GM23338 (cell line): ENCODE measurements at regions not wholly inside any gene's neighbourhood (a gene's known extent, or its start where the extent isn't known, plus 50 kb on each side); places are given as distances from the start of the nearest gene placed in this dataset.

Source experiments
- ATAC-seq: fragments of 200-7000 bp; cut with Tn5 transposase; 3 replicates; pipeline ENCODE4 v1.9.1; 2020
- DNase-seq: peaks from one replicate; pipeline ENCODE4 v3.0.0-alpha.2; 2015; ENCODE audit warnings: low spot score
- H2AFZ ChIP-seq: fragments of 200-600 bp; sonication (generic); 2 replicates; pipeline ENCODE4 v1.8.0; 2016; ENCODE audit warnings: antibody characterized with exemption, mild to moderate bottlenecking, moderate library complexity
- H3F3A ChIP-seq: fragments of 200-600 bp; sonication (generic); replicated peaks from 2 replicates; pipeline ENCODE4 v1.8.0; 2017; ENCODE audit warnings: antibody characterized with exemption, mixed run types, low read depth
- H3K27ac ChIP-seq: fragments of 200-600 bp; sonication (generic); 2 replicates; pipeline ENCODE4 v1.6.1; 2016; ENCODE audit warnings: low read depth
- H3K27me3 ChIP-seq: fragments of 200-600 bp; sonication (generic); 2 replicates; pipeline ENCODE4 v1.8.0; 2016; ENCODE audit warnings: mild to moderate bottlenecking, mixed run types, moderate library complexity; ENCODE audit not compliant: insufficient read depth
- H3K36me3 ChIP-seq: fragments of 200-600 bp; sonication (generic); 2 replicates; pipeline ENCODE4 v1.8.0; 2016; ENCODE audit warnings: mild to moderate bottlenecking; ENCODE audit not compliant: insufficient read depth
- H3K4me1 ChIP-seq: fragments of 200-600 bp; sonication (generic); 2 replicates; pipeline ENCODE4 v1.8.0; 2016; ENCODE audit warnings: mild to moderate bottlenecking, moderate library complexity; ENCODE audit not compliant: insufficient read depth
- H3K4me2 ChIP-seq: fragments of 200-600 bp; sonication (generic); 2 replicates; pipeline ENCODE4 v1.7.1; 2017; ENCODE audit warnings: mixed run types
- H3K4me3 ChIP-seq: fragments of 200-600 bp; sonication (generic); 2 replicates; pipeline ENCODE4 v1.6.1; 2016; ENCODE audit warnings: mixed run types
- H3K79me2 ChIP-seq: fragments of 200-600 bp; sonication (generic); replicated peaks from 2 replicates; pipeline ENCODE4 v1.8.0; 2017; ENCODE audit warnings: mild to moderate bottlenecking; ENCODE audit not compliant: insufficient read depth
- H3K9me2 ChIP-seq: fragments of 200-600 bp; sonication (generic); 2 replicates; pipeline ENCODE4 v1.8.0; 2017; ENCODE audit not compliant: insufficient read depth
- H4K20me1 ChIP-seq: fragments of 200-600 bp; sonication (generic); replicated peaks from 2 replicates; pipeline ENCODE4 v1.8.0; 2017; ENCODE audit warnings: mild to moderate bottlenecking; ENCODE audit not compliant: insufficient read depth
- H3K27ac Mint-ChIP-seq: 2 replicates; pipeline ENCODE4 v1.8.0; 2020; ENCODE audit warnings: inconsistent platforms, mild to moderate bottlenecking, moderate library complexity, mixed read lengths
- H3K27me3 Mint-ChIP-seq: 3 replicates; pipeline ENCODE4 v1.8.0; 2022; ENCODE audit warnings: low read depth, mild to moderate bottlenecking, moderate library complexity, mixed read lengths, inconsistent platforms; ENCODE audit not compliant: insufficient read depth, poor library complexity
- H3K36me3 Mint-ChIP-seq: 3 replicates; pipeline ENCODE4 v1.8.0; 2021; ENCODE audit warnings: low read depth, mild to moderate bottlenecking, inconsistent platforms, moderate library complexity, mixed read lengths
- H3K4me1 Mint-ChIP-seq: 3 replicates; pipeline ENCODE4 v1.8.0; 2020; ENCODE audit warnings: mild to moderate bottlenecking, inconsistent platforms, mixed read lengths
- H3K4me3 Mint-ChIP-seq: 3 replicates; pipeline ENCODE4 v1.8.0; 2021; ENCODE audit warnings: moderate library complexity, mild to moderate bottlenecking, inconsistent platforms, mixed read lengths
- H3K9me3 Mint-ChIP-seq: 3 replicates; pipeline ENCODE4 v1.8.0; 2020; ENCODE audit warnings: moderate library complexity, mild to moderate bottlenecking, inconsistent platforms, mixed read lengths
- CREB1 ChIP-seq: fragments of 250-450 bp; sonication (Bioruptor Pico); IDR thresholded peaks from 2 replicates; pipeline ENCODE4 v1.5.0; 2020; ENCODE audit warnings: low read depth, mild to moderate bottlenecking, moderate library complexity
- ETS1 ChIP-seq: IDR thresholded peaks from 2 replicates; pipeline ENCODE4 v1.6.1; 2016; ENCODE audit warnings: antibody characterized with exemption
- EZH2 ChIP-seq: fragments of 200-600 bp; sonication (generic); IDR thresholded peaks from one replicate; pipeline ENCODE4 v1.8.0; 2017; ENCODE audit warnings: antibody characterized with exemption, mild to moderate bottlenecking, low read depth; ENCODE audit not compliant: unreplicated experiment
- EZH2phosphoT487 ChIP-seq: fragments of 200-600 bp; sonication (generic); IDR thresholded peaks from one replicate; pipeline ENCODE4 v1.8.1; 2018; ENCODE audit warnings: antibody characterized with exemption; ENCODE audit not compliant: unreplicated experiment
- JUNB ChIP-seq: IDR thresholded peaks from one replicate; pipeline ENCODE4 v1.6.1; 2016; ENCODE audit warnings: antibody characterized with exemption; ENCODE audit not compliant: unreplicated experiment
- NANOG ChIP-seq: IDR thresholded peaks from 2 replicates; pipeline ENCODE4 v1.6.1; 2016; ENCODE audit warnings: antibody characterized with exemption, borderline replicate concordance
- POLR2AphosphoS5 ChIP-seq: IDR thresholded peaks from 2 replicates; pipeline ENCODE4 v1.6.1; 2016; ENCODE audit warnings: antibody characterized with exemption, low read depth
- STAT1 ChIP-seq: IDR thresholded peaks from one replicate; pipeline ENCODE4 v1.6.1; 2016; ENCODE audit warnings: antibody characterized with exemption; ENCODE audit not compliant: unreplicated experiment
- ZNF114 ChIP-seq: fragments of 250-450 bp; sonication (Bioruptor Pico); IDR thresholded peaks from 2 replicates; pipeline ENCODE4 v1.5.0; 2020; ENCODE audit warnings: mild to moderate bottlenecking, moderate library complexity
- ZNF331 ChIP-seq: fragments of 250-450 bp; sonication (Bioruptor Pico); IDR thresholded peaks from 2 replicates; pipeline ENCODE4 v1.5.0; 2020; ENCODE audit warnings: low read depth, mild to moderate bottlenecking, moderate library complexity
- TF ChIP-seq, protein P1 (sequence below): fragments of 250-450 bp; sonication (Bioruptor Pico); IDR thresholded peaks from 2 replicates; pipeline ENCODE4 v1.5.0; 2020; ENCODE audit warnings: mild to moderate bottlenecking, moderate library complexity
- TF ChIP-seq, protein P2 (sequence below), 2 experiments: fragments of 200-600 bp in 1 of 2; sonication (generic) in 1 of 2; conservative IDR thresholded peaks; 2 replicates each; pipeline versions ENCODE4 v1.5.1 to v1.6.1; 2016 to 2017; ENCODE audit warnings: antibody characterized with exemption in 2 of 2, low read depth in 2 of 2, mild to moderate bottlenecking in 2 of 2, moderate library complexity in 1 of 2
- TF ChIP-seq, protein P3 (sequence below): IDR thresholded peaks from one replicate; pipeline ENCODE4 v1.6.1; 2018; ENCODE audit warnings: antibody characterized with exemption; ENCODE audit not compliant: unreplicated experiment

DNA sequence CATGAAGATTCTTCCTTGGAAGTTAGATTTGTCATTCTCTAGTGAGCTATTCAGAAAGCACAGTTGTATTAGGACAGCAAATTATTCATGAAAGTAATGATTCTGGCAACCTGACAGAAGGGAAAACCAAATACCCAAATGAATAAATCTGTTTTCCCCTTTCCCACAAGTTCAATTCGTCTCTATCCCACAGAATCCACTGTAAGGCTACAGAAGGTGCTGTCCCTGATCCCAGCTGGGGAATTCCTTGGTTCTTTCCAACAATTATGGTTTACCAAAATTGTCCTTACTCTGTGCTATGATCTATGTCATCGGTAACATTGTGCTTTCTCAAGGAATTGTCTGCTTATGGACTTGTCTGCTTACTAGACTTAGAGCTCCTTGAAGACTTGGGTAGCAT is 104.2 kb downstream of the FASLG start:
- TF ChIP-seq ZNF114 (CRISPR knock-in tag) (no peak), ETS1 (no peak), POLR2AphosphoS5 (no peak), NANOG (no peak), EZH2phosphoT487 (no peak), STAT1 (no peak), ZNF331 (no peak), EZH2 (no peak), CREB1 (CRISPR knock-in tag) (no peak), JUNB (no peak)
- TF ChIP-seq, protein P1, sequence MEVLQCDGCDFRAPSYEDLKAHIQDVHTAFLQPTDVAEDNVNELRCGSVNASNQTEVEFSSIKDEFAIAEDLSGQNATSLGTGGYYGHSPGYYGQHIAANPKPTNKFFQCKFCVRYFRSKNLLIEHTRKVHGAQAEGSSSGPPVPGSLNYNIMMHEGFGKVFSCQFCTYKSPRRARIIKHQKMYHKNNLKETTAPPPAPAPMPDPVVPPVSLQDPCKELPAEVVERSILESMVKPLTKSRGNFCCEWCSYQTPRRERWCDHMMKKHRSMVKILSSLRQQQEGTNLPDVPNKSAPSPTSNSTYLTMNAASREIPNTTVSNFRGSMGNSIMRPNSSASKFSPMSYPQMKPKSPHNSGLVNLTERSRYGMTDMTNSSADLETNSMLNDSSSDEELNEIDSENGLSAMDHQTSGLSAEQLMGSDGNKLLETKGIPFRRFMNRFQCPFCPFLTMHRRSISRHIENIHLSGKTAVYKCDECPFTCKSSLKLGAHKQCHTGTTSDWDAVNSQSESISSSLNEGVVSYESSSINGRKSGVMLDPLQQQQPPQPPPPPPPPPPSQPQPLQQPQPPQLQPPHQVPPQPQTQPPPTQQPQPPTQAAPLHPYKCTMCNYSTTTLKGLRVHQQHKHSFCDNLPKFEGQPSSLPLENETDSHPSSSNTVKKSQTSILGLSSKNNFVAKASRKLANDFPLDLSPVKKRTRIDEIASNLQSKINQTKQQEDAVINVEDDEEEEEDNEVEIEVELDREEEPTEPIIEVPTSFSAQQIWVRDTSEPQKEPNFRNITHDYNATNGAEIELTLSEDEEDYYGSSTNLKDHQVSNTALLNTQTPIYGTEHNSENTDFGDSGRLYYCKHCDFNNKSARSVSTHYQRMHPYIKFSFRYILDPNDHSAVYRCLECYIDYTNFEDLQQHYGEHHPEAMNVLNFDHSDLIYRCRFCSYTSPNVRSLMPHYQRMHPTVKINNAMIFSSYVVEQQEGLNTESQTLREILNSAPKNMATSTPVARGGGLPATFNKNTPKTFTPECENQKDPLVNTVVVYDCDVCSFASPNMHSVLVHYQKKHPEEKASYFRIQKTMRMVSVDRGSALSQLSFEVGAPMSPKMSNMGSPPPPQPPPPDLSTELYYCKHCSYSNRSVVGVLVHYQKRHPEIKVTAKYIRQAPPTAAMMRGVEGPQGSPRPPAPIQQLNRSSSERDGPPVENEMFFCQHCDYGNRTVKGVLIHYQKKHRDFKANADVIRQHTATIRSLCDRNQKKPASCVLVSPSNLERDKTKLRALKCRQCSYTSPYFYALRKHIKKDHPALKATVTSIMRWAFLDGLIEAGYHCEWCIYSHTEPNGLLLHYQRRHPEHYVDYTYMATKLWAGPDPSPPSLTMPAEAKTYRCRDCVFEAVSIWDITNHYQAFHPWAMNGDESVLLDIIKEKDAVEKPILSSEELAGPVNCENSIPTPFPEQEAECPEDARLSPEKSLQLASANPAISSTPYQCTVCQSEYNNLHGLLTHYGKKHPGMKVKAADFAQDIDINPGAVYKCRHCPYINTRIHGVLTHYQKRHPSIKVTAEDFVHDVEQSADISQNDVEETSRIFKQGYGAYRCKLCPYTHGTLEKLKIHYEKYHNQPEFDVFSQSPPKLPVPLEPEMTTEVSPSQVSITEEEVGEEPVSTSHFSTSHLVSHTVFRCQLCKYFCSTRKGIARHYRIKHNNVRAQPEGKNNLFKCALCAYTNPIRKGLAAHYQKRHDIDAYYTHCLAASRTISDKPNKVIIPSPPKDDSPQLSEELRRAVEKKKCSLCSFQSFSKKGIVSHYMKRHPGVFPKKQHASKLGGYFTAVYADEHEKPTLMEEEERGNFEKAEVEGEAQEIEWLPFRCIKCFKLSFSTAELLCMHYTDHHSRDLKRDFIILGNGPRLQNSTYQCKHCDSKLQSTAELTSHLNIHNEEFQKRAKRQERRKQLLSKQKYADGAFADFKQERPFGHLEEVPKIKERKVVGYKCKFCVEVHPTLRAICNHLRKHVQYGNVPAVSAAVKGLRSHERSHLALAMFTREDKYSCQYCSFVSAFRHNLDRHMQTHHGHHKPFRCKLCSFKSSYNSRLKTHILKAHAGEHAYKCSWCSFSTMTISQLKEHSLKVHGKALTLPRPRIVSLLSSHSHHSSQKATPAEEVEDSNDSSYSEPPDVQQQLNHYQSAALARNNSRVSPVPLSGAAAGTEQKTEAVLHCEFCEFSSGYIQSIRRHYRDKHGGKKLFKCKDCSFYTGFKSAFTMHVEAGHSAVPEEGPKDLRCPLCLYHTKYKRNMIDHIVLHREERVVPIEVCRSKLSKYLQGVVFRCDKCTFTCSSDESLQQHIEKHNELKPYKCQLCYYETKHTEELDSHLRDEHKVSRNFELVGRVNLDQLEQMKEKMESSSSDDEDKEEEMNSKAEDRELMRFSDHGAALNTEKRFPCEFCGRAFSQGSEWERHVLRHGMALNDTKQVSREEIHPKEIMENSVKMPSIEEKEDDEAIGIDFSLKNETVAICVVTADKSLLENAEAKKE (CRISPR knock-in tag), result no peak
- TF ChIP-seq, protein P2, sequence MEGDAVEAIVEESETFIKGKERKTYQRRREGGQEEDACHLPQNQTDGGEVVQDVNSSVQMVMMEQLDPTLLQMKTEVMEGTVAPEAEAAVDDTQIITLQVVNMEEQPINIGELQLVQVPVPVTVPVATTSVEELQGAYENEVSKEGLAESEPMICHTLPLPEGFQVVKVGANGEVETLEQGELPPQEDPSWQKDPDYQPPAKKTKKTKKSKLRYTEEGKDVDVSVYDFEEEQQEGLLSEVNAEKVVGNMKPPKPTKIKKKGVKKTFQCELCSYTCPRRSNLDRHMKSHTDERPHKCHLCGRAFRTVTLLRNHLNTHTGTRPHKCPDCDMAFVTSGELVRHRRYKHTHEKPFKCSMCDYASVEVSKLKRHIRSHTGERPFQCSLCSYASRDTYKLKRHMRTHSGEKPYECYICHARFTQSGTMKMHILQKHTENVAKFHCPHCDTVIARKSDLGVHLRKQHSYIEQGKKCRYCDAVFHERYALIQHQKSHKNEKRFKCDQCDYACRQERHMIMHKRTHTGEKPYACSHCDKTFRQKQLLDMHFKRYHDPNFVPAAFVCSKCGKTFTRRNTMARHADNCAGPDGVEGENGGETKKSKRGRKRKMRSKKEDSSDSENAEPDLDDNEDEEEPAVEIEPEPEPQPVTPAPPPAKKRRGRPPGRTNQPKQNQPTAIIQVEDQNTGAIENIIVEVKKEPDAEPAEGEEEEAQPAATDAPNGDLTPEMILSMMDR (conservative IDR thresholded peaks at IDR 0.05; ENCODE audit: low read depth in 2 of 2), result no peak
- TF ChIP-seq, protein P3, sequence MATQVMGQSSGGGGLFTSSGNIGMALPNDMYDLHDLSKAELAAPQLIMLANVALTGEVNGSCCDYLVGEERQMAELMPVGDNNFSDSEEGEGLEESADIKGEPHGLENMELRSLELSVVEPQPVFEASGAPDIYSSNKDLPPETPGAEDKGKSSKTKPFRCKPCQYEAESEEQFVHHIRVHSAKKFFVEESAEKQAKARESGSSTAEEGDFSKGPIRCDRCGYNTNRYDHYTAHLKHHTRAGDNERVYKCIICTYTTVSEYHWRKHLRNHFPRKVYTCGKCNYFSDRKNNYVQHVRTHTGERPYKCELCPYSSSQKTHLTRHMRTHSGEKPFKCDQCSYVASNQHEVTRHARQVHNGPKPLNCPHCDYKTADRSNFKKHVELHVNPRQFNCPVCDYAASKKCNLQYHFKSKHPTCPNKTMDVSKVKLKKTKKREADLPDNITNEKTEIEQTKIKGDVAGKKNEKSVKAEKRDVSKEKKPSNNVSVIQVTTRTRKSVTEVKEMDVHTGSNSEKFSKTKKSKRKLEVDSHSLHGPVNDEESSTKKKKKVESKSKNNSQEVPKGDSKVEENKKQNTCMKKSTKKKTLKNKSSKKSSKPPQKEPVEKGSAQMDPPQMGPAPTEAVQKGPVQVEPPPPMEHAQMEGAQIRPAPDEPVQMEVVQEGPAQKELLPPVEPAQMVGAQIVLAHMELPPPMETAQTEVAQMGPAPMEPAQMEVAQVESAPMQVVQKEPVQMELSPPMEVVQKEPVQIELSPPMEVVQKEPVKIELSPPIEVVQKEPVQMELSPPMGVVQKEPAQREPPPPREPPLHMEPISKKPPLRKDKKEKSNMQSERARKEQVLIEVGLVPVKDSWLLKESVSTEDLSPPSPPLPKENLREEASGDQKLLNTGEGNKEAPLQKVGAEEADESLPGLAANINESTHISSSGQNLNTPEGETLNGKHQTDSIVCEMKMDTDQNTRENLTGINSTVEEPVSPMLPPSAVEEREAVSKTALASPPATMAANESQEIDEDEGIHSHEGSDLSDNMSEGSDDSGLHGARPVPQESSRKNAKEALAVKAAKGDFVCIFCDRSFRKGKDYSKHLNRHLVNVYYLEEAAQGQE, result no peak
- Histone ChIP-seq H3K36me3 (no peaks in the 10 kb centered on the region), H3K4me1 (no peaks in the 10 kb centered on the region), H4K20me1 (no peaks in the 10 kb centered on the region), H3F3A (no peaks in the 10 kb centered on the region), H3K9me2 (peaks cover 7% of the 10 kb centered on the region), H3K27me3 (no peaks in the 10 kb centered on the region), H3K79me2 (no peaks in the 10 kb centered on the region), H3K27ac (no peak overlapping the region), H3K4me2 (no peak overlapping the region), H2AFZ (no peak overlapping the region), H3K4me3 (no peak overlapping the region)
- Mint-ChIP-seq H3K27ac (no peak overlapping the region), H3K27me3 (peaks cover 3% of the 10 kb centered on the region), H3K36me3 (no peaks in the 10 kb centered on the region), H3K4me3 (no peak overlapping the region), H3K9me3 (no peaks in the 10 kb centered on the region), H3K4me1 (no peaks in the 10 kb centered on the region)
- no peak for ATAC-seq
- DNase-seq, result no peak
